H1 (cell line): ENCODE measurements at regions not wholly inside any gene's neighbourhood (a gene's known extent, or its start where the extent isn't known, plus 50 kb on each side); places are given as distances from the start of the nearest gene placed in this dataset.

Source experiments
- ASH2L ChIP-seq: fragments of 200-600, 300-600 bp; sonication (generic); IDR thresholded peaks from one replicate; pipeline ENCODE4 v1.7.1; 2017; ENCODE audit warnings: low read length
- GTF2F1 ChIP-seq: IDR thresholded peaks from 2 replicates; pipeline ENCODE4 v1.6.1; 2012; ENCODE audit warnings: low read depth, low read length, improper control_type of control experiment, borderline replicate concordance
- KDM1A ChIP-seq: fragments of 200-600, 300-600 bp; sonication (generic); IDR thresholded peaks from 2 replicates; pipeline ENCODE4 v1.7.1; 2016; ENCODE audit warnings: mild to moderate bottlenecking, low read length, borderline replicate concordance
- NRF1 ChIP-seq: IDR thresholded peaks from 2 replicates; pipeline ENCODE4 v1.6.1; 2011; ENCODE audit warnings: mild to moderate bottlenecking, low read depth, low read length, improper control_type of control experiment
- PHF8 ChIP-seq: fragments of 200-600 bp; sonication (generic); conservative IDR thresholded peaks from 2 replicates; pipeline ENCODE4 v1.7.1; 2012; ENCODE audit warnings: low read depth, mild to moderate bottlenecking, inconsistent platforms, low read length, moderate library complexity
- TF ChIP-seq, protein P1 (sequence below): IDR thresholded peaks from 2 replicates; pipeline ENCODE4 v1.6.1; 2011; ENCODE audit warnings: low read length, improper control_type of control experiment

DNA sequence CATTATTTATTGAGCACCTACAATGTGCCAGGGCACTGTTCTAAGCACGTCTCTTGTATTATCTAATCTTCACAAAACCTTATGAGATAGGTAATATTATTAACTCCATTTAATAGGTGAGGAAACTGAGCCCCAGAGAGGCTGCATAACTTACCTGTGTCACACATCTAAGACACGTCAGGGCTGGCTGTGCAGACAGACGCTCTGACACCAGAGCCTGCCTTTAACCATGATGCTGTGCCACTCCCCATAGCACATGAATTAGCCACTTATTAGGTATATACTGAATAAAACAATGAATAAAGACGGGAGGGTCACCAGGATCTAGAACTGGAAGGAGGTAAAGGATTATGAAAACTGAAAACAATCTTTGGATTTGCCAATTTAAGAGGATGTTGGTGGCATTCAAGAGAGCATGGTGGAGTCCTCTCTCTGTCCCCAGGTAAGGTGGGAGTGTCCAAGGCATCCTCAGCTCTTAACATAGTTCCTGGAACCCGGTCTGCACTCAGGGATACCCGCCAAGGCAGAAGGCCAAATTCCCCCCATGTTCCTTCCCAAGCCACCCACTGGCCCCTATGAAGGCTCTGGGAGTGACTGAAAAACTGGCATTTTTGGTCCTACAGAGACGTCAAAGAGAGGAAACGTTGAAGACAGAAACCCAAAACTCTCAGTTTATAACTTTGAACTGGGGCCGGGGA is 479.7 kb downstream of the FOXO1 start (continued):
- TF ChIP-seq, protein P1, sequence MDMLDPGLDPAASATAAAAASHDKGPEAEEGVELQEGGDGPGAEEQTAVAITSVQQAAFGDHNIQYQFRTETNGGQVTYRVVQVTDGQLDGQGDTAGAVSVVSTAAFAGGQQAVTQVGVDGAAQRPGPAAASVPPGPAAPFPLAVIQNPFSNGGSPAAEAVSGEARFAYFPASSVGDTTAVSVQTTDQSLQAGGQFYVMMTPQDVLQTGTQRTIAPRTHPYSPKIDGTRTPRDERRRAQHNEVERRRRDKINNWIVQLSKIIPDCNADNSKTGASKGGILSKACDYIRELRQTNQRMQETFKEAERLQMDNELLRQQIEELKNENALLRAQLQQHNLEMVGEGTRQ: no peak
- no peak for TF ChIP-seq KDM1A
- TF ChIP-seq ASH2L: no peak
- no peak for TF ChIP-seq PHF8
- TF ChIP-seq GTF2F1: no peak
- TF ChIP-seq NRF1: no peak
